PFSK-1 (cell line): ENCODE measurements at regions not wholly inside any gene's neighbourhood (a gene's known extent, or its start where the extent isn't known, plus 50 kb on each side); places are given as distances from the start of the nearest gene placed in this dataset.

ENCODE experiments used
- POLR2AphosphoS5 ChIP-seq: IDR thresholded peaks from 2 replicates; pipeline ENCODE4 v1.6.1; 2012; ENCODE audit warnings: low read depth, mild to moderate bottlenecking, control low read depth, low read length, moderate library complexity
- REST ChIP-seq, 2 experiments: IDR thresholded peaks; 2 replicates each; pipeline versions ENCODE4 v1.6.1 to v1.8.0; 2011 to 2012; ENCODE audit warnings: low read depth in 2 of 2, low read length in 2 of 2, control low read depth in 1 of 2, inconsistent platforms in 1 of 2, mild to moderate bottlenecking in 1 of 2, moderate library complexity in 1 of 2; ENCODE audit not compliant: insufficient read depth in 1 of 2
- SIN3A ChIP-seq: IDR thresholded peaks from 2 replicates; pipeline ENCODE4 v1.6.1; 2012; ENCODE audit warnings: mild to moderate bottlenecking, low read length, moderate library complexity, borderline replicate concordance; ENCODE audit not compliant: insufficient read depth
- TAF1 ChIP-seq: IDR thresholded peaks from 2 replicates; pipeline ENCODE4 v1.6.1; 2012; ENCODE audit warnings: low read length, control low read depth, borderline replicate concordance; ENCODE audit not compliant: insufficient read depth

- TF ChIP-seq POLR2AphosphoS5: no peak
- TF ChIP-seq REST (IDR thresholded peaks at IDR 0.05; ENCODE audit: insufficient read depth in 1 of 2, low read depth in 2 of 2, low read length in 2 of 2): no peak
- no peak for TF ChIP-seq SIN3A
- TF ChIP-seq TAF1: no peak
These were observed 982.2 kb downstream of the PCDH7 start for GRCh38 chr4:31702326-31702725.
